Smooth muscle cell (in vitro differentiated cells): ENCODE measurements at regions not wholly inside any gene's neighbourhood (a gene's known extent, or its start where the extent isn't known, plus 50 kb on each side); places are given as distances from the start of the nearest gene placed in this dataset.

Experiments
- DNase-seq: peaks from one replicate; lab custom pipeline; 2025; ENCODE audit not compliant: unreplicated experiment; lab: John Stamatoyannopoulos, UW
- H2AFZ ChIP-seq: fragments of 200-600 bp; sonication (generic); 2 replicates; pipeline ENCODE4 v1.6.0; 2016; ENCODE audit warnings: antibody characterized with exemption, low read depth, mild to moderate bottlenecking
- H3F3A ChIP-seq: fragments of 200-600 bp; sonication (generic); 2 replicates; pipeline ENCODE4 v1.6.0; 2017; ENCODE audit warnings: antibody characterized with exemption, low read depth
- H3K27ac ChIP-seq: fragments of 200-600 bp; sonication (generic); 2 replicates; pipeline ENCODE4 v1.5.1; 2016; ENCODE audit warnings: low read depth, mild to moderate bottlenecking
- H3K27me3 ChIP-seq: fragments of 200-600 bp; sonication (generic); 2 replicates; pipeline ENCODE4 v1.6.1; 2016; ENCODE audit warnings: low read depth, mild to moderate bottlenecking
- H3K36me3 ChIP-seq: fragments of 200-600 bp; sonication (generic); 2 replicates; pipeline ENCODE4 v1.5.1; 2016; ENCODE audit warnings: low read depth
- H3K4me1 ChIP-seq: fragments of 200-600 bp; sonication (generic); 2 replicates; pipeline ENCODE4 v1.5.1; 2016; ENCODE audit warnings: low read depth
- H3K4me2 ChIP-seq: fragments of 200-600 bp; sonication (generic); 2 replicates; pipeline ENCODE4 v1.6.0; 2016; ENCODE audit warnings: mild to moderate bottlenecking
- H3K4me3 ChIP-seq: fragments of 200-600 bp; sonication (generic); 2 replicates; pipeline ENCODE4 v1.5.1; 2016; ENCODE audit warnings: mild to moderate bottlenecking
- H3K79me2 ChIP-seq: fragments of 200-600 bp; sonication (generic); 2 replicates; pipeline ENCODE4 v1.6.0; 2016; ENCODE audit warnings: low read depth, mild to moderate bottlenecking
- H3K9ac ChIP-seq: fragments of 200-600 bp; sonication (generic); 2 replicates; pipeline ENCODE4 v1.6.0; 2016; ENCODE audit warnings: low read depth
- H3K9me3 ChIP-seq: fragments of 200-600 bp; sonication (generic); replicated peaks from 2 replicates; pipeline ENCODE4 v1.5.1; 2016; ENCODE audit warnings: low read depth
- H4K20me1 ChIP-seq: fragments of 200-600 bp; sonication (generic); 2 replicates; pipeline ENCODE4 v1.6.0; 2016; ENCODE audit warnings: low read depth
- CTCF ChIP-seq: fragments of 200-600 bp; sonication (generic); IDR thresholded peaks from 2 replicates; pipeline ENCODE4 v1.5.1; 2017; ENCODE audit warnings: borderline replicate concordance, mild to moderate bottlenecking, antibody characterized with exemption; ENCODE audit not compliant: insufficient read depth, poor library complexity, severe bottlenecking
- WGBS: methylation state at CpG from one replicate; pipeline ENCODE4 v1.1.7; 2016; ENCODE audit warnings: low lambda C conversion rate; 5-methylcytosine and 5-hydroxymethylcytosine counted together

DNA sequence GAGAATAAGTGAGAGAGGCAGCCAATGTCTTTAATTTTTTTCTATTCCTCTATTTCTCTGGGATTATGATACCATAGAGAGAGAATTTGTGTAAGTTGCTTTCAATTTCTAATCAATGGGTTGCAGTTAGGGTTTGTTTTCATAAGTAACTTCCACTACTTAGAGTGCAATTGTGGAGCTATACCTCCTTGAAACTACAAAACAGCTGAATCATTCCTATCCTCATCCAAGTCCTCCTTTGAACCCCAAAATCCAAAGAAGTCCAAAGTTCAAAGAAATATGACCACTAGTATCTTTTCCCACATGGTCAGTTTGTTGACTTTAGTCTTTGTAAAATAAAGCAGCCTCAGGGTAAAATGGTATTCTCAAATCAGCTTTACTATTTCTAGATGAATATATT, 1085.4 kb upstream of the INTU start:
- DNase-seq: no peak
- H3K27me3 ChIP-seq: no peaks in the 10 kb centered on the region
- H3K4me3 ChIP-seq: no peak overlapping the region
- no peaks in the 10 kb centered on the region for H3K79me2 ChIP-seq
- TF ChIP-seq CTCF: no peak
- peaks cover 8% of the 10 kb centered on the region for H3K4me1 ChIP-seq
- no peaks in the 10 kb centered on the region for H3K9me3 ChIP-seq
- H3K36me3 ChIP-seq: no peaks in the 10 kb centered on the region
- no peak overlapping the region for H2AFZ ChIP-seq
- no peak overlapping the region for H3K27ac ChIP-seq
- no peaks in the 10 kb centered on the region for H3F3A ChIP-seq
- H4K20me1 ChIP-seq: no peaks in the 10 kb centered on the region
- H3K4me2 ChIP-seq: no peak overlapping the region
- H3K9ac ChIP-seq: no peak overlapping the region

- Histone ChIP-seq H3K9me3 (no peaks in the 10 kb centered on the region), H3K4me1 (no peaks in the 10 kb centered on the region), H3K79me2 (no peaks in the 10 kb centered on the region), H3K36me3 (no peaks in the 10 kb centered on the region), H3K4me2 (no peak overlapping the region), H4K20me1 (no peaks in the 10 kb centered on the region), H3F3A (no peaks in the 10 kb centered on the region), H3K4me3 (no peak overlapping the region), H3K9ac (no peak overlapping the region), H3K27me3 (no peaks in the 10 kb centered on the region), H3K27ac (no peak overlapping the region), H2AFZ (no peak overlapping the region)
- no peak for DNase-seq
- TF ChIP-seq CTCF: no peak
Measured at GRCh38 chr4:126548890-126549289, 1083.9 kb upstream of the INTU start.

- H3K36me3 ChIP-seq: no peaks in the 10 kb centered on the region
- 92% methylated on average over 1 of the region's 1 CpG for WGBS
- no peak overlapping the region for H3K27ac ChIP-seq
- no peak for DNase-seq
- H4K20me1 ChIP-seq: no peaks in the 10 kb centered on the region
- no peaks in the 10 kb centered on the region for H3K4me1 ChIP-seq
- no peaks in the 10 kb centered on the region for H3F3A ChIP-seq
- no peak overlapping the region for H2AFZ ChIP-seq
- H3K4me3 ChIP-seq: no peak overlapping the region
- H3K9me3 ChIP-seq: peaks cover under 1% of the 10 kb centered on the region
- no peaks in the 10 kb centered on the region for H3K79me2 ChIP-seq
- no peak for TF ChIP-seq CTCF
- H3K27me3 ChIP-seq: no peaks in the 10 kb centered on the region
- H3K4me2 ChIP-seq: no peak overlapping the region
- H3K9ac ChIP-seq: no peak overlapping the region
Measured at GRCh38 chr4:126552321-126552720, 1080.4 kb upstream of the INTU start.

DNA sequence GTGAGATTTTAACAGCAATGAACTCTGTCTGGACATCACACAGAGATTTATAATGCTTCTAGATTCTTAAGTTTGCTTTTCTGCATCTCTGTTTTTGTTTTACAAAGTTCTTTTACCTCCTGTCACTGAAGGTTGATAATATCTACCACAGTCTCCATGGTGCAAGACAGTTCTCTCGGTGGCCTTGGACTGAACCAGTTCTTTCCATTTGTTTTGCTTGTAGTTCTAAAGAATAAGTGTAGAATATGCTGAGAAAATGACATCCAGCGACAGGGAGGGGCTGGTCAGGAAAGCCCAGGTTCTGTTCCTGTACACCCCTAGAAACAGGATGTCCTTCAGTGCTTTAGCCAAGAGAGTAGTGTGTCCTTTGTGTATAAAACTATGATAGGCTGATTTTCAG, 1079.5 kb upstream of the INTU start:
- Histone ChIP-seq H3K4me2 (no peak overlapping the region), H3K79me2 (no peaks in the 10 kb centered on the region), H2AFZ (no peak overlapping the region), H3K36me3 (no peaks in the 10 kb centered on the region), H3K4me3 (no peak overlapping the region), H3K9ac (no peak overlapping the region), H3K27me3 (no peaks in the 10 kb centered on the region), H3K27ac (no peak overlapping the region), H3K9me3 (peaks cover 4% of the 10 kb centered on the region), H3K4me1 (no peaks in the 10 kb centered on the region), H3F3A (no peaks in the 10 kb centered on the region), H4K20me1 (no peaks in the 10 kb centered on the region)
- no peak for TF ChIP-seq CTCF
- 89% methylated on average over 2 of the region's 2 CpGs for WGBS
- no peak for DNase-seq
